ENCODE measurements at regions not wholly inside any gene's neighbourhood (a gene's known extent, or its start where the extent isn't known, plus 50 kb on each side); places are given as distances from the start of the nearest gene placed in this dataset.

GRCh38 chr13:33466262-33466661 is 180.7 kb upstream of the STARD13 start:
- Histone ChIP-seq H3K27ac (ENCODE audit: low read length) (no peak overlapping the region), H3K36me3 (ENCODE audit: control insufficient read depth in 2 of 2, extremely low read depth in 1 of 2, insufficient read depth in 1 of 2, low read length in 1 of 2) (no peaks in the 10 kb centered on the region), H3K9me3 (no peaks in the 10 kb centered on the region), H3K4me3 (ENCODE audit: control insufficient read depth in 1 of 2, extremely low read depth in 1 of 2, low read length in 1 of 2) (no peak overlapping the region), H3K4me1 (ENCODE audit: control insufficient read depth in 1 of 2, extremely low read depth in 1 of 2, insufficient read depth in 2 of 2, low read length in 2 of 2) (no peaks in the 10 kb centered on the region), H3K27me3 (replicated peaks in 1 of 2; ENCODE audit: control insufficient read depth in 2 of 2, extremely low read depth in 1 of 2, insufficient read depth in 2 of 2, low read length in 1 of 2) (no peaks in the 10 kb centered on the region)
- DNase-seq (no peak), ATAC-seq (replicated peaks in 1 of 4) (no peak)
- Mint-ChIP-seq H3K9me3 (peaks cover 0 to 3% (median 0%) of the 10 kb centered on the region in 3 donors), H3K36me3 (no peaks in the 10 kb centered on the region), H3K27me3 (peaks cover 6 to 8% of the 10 kb centered on the region in 2 donors), H3K27ac (no peak overlapping the region), H3K4me1 (no peaks in the 10 kb centered on the region), H3K4me3 (no peak overlapping the region)
- POLR2A ChIA-PET = no interaction called here
- WGBS (ENCODE audit: insufficient coverage) = no CpG with 5 or more reads among the region's 2 CpGs
- CTCF ChIA-PET = no interaction called here

- H3K36me3 ChIP-seq (ENCODE audit: control insufficient read depth in 2 of 2, extremely low read depth in 1 of 2, insufficient read depth in 1 of 2, low read length in 1 of 2) = no peaks in the 10 kb centered on the region
- H3K27ac ChIP-seq (ENCODE audit: low read length) = no peak overlapping the region
- ATAC-seq (replicated peaks in 1 of 4) = no peak
- Mint-ChIP-seq H3K4me1 (no peaks in the 10 kb centered on the region), H3K36me3 (no peaks in the 10 kb centered on the region), H3K27ac (no peak overlapping the region), H3K4me3 (no peak overlapping the region), H3K9me3 (peaks cover 0 to 3% (median 0%) of the 10 kb centered on the region in 3 donors), H3K27me3 (peaks cover 6 to 8% of the 10 kb centered on the region in 2 donors)
- CTCF ChIA-PET = no interaction called here
- H3K4me3 ChIP-seq (ENCODE audit: control insufficient read depth in 1 of 2, extremely low read depth in 1 of 2, low read length in 1 of 2) = no peak overlapping the region
- no peaks in the 10 kb centered on the region for H3K9me3 ChIP-seq
- H3K27me3 ChIP-seq (replicated peaks in 1 of 2; ENCODE audit: control insufficient read depth in 2 of 2, extremely low read depth in 1 of 2, insufficient read depth in 2 of 2, low read length in 1 of 2) = no peaks in the 10 kb centered on the region
- 50% methylated on average over 1 of the region's 3 CpGs for WGBS (ENCODE audit: insufficient coverage)
- no peaks in the 10 kb centered on the region for H3K4me1 ChIP-seq (ENCODE audit: control insufficient read depth in 1 of 2, extremely low read depth in 1 of 2, insufficient read depth in 2 of 2, low read length in 2 of 2)
- DNase-seq = no peak
- POLR2A ChIA-PET = no interaction called here
These were observed 182.0 kb upstream of the STARD13 start for GRCh38 chr13:33467556-33467955.

- CTCF ChIA-PET = no interaction called here
- POLR2A ChIA-PET = interaction anchor here in 1 of 2 donors (0.7 kb wide), 1 partner anchor 18 kb away, joined by 3 read pairs; no protein-coding TSS in a partner anchor
These were observed 185.6 kb upstream of the STARD13 start for GRCh38 chr13:33471204-33471603.

GRCh38 chr13:33472446-33472845 is 186.9 kb upstream of the STARD13 start:
- H3K27ac Mint-ChIP-seq = no peak overlapping the region
- no peaks in the 10 kb centered on the region for H3K36me3 Mint-ChIP-seq
- POLR2A ChIA-PET = no interaction called here
- ATAC-seq (replicated peaks in 1 of 4) (no peak), DNase-seq (no peak)
- Histone ChIP-seq H3K4me1 (ENCODE audit: control insufficient read depth in 1 of 2, extremely low read depth in 1 of 2, insufficient read depth in 2 of 2, low read length in 2 of 2) (no peaks in the 10 kb centered on the region), H3K27me3 (replicated peaks in 1 of 2; ENCODE audit: control insufficient read depth in 2 of 2, extremely low read depth in 1 of 2, insufficient read depth in 2 of 2, low read length in 1 of 2) (no peaks in the 10 kb centered on the region), H3K36me3 (ENCODE audit: control insufficient read depth in 2 of 2, extremely low read depth in 1 of 2, insufficient read depth in 1 of 2, low read length in 1 of 2) (no peaks in the 10 kb centered on the region), H3K9me3 (no peaks in the 10 kb centered on the region), H3K27ac (ENCODE audit: low read length) (no peak overlapping the region), H3K4me3 (ENCODE audit: control insufficient read depth in 1 of 2, extremely low read depth in 1 of 2, low read length in 1 of 2) (no peak overlapping the region)
- peaks cover 4 to 11% (median 10%) of the 10 kb centered on the region in 3 donors for H3K9me3 Mint-ChIP-seq
- peaks cover 3 to 8% of the 10 kb centered on the region in 2 donors for H3K27me3 Mint-ChIP-seq
- H3K4me3 Mint-ChIP-seq = no peak overlapping the region
- WGBS (ENCODE audit: insufficient coverage) = 60% methylated on average over 1 of the region's 3 CpGs
- CTCF ChIA-PET = no interaction called here
- no peaks in the 10 kb centered on the region for H3K4me1 Mint-ChIP-seq

More at GRCh38 chr13:33471204-33471603, 185.6 kb upstream of the STARD13 start:
- Mint-ChIP-seq H3K36me3 (no peaks in the 10 kb centered on the region), H3K27ac (no peak overlapping the region), H3K27me3 (peaks cover 3% of the 10 kb centered on the region in 2 donors), H3K4me1 (no peaks in the 10 kb centered on the region), H3K9me3 (peaks cover 3% of the 10 kb centered on the region in 3 donors), H3K4me3 (no peak overlapping the region)
- DNase-seq (no peak), ATAC-seq (replicated peaks in 1 of 4) (no peak)
- H3K4me1 ChIP-seq (ENCODE audit: control insufficient read depth in 1 of 2, extremely low read depth in 1 of 2, insufficient read depth in 2 of 2, low read length in 2 of 2) = no peaks in the 10 kb centered on the region
- H3K27ac ChIP-seq (ENCODE audit: low read length) = no peak overlapping the region
- H3K9me3 ChIP-seq = no peaks in the 10 kb centered on the region
- no peaks in the 10 kb centered on the region for H3K27me3 ChIP-seq (replicated peaks in 1 of 2; ENCODE audit: control insufficient read depth in 2 of 2, extremely low read depth in 1 of 2, insufficient read depth in 2 of 2, low read length in 1 of 2)
- H3K4me3 ChIP-seq (ENCODE audit: control insufficient read depth in 1 of 2, extremely low read depth in 1 of 2, low read length in 1 of 2) = no peak overlapping the region
- H3K36me3 ChIP-seq (ENCODE audit: control insufficient read depth in 2 of 2, extremely low read depth in 1 of 2, insufficient read depth in 1 of 2, low read length in 1 of 2) = no peaks in the 10 kb centered on the region

- ChIA-PET CTCF (no interaction called here), POLR2A (no interaction called here)
- no peak overlapping the region for H3K27ac Mint-ChIP-seq
- peaks cover 4% of the 10 kb centered on the region for H3K36me3 Mint-ChIP-seq
- H3K4me3 Mint-ChIP-seq = no peak overlapping the region
- no peak overlapping the region for H3K4me3 ChIP-seq (ENCODE audit: control insufficient read depth in 1 of 2, extremely low read depth in 1 of 2, low read length in 1 of 2)
- no peaks in the 10 kb centered on the region for H3K36me3 ChIP-seq (ENCODE audit: control insufficient read depth in 2 of 2, extremely low read depth in 1 of 2, insufficient read depth in 1 of 2, low read length in 1 of 2)
- no CpG with 5 or more reads among the region's 4 CpGs for WGBS (ENCODE audit: insufficient coverage)
- ATAC-seq (replicated peaks in 1 of 4) = no peak
- DNase-seq = no peak
- H3K9me3 Mint-ChIP-seq = peaks cover 8 to 18% (median 15%) of the 10 kb centered on the region in 3 donors
- H3K9me3 ChIP-seq = no peaks in the 10 kb centered on the region
- no peaks in the 10 kb centered on the region for H3K4me1 ChIP-seq (ENCODE audit: control insufficient read depth in 1 of 2, extremely low read depth in 1 of 2, insufficient read depth in 2 of 2, low read length in 2 of 2)
- no peaks in the 10 kb centered on the region for H3K27me3 ChIP-seq (replicated peaks in 1 of 2; ENCODE audit: control insufficient read depth in 2 of 2, extremely low read depth in 1 of 2, insufficient read depth in 2 of 2, low read length in 1 of 2)
- no peak overlapping the region for H3K27ac ChIP-seq (ENCODE audit: low read length)
- H3K4me1 Mint-ChIP-seq = no peaks in the 10 kb centered on the region
- peaks cover 19 to 22% of the 10 kb centered on the region in 2 donors for H3K27me3 Mint-ChIP-seq
These were observed 193.6 kb upstream of the STARD13 start for GRCh38 chr13:33479105-33479504.

GRCh38 chr13:33480561-33480960 is 195.0 kb upstream of the STARD13 start:
- H3K9me3 Mint-ChIP-seq = peaks cover 11 to 26% (median 21%) of the 10 kb centered on the region in 3 donors
- no peaks in the 10 kb centered on the region for H3K36me3 ChIP-seq (ENCODE audit: control insufficient read depth in 2 of 2, extremely low read depth in 1 of 2, insufficient read depth in 1 of 2, low read length in 1 of 2)
- H3K9me3 ChIP-seq = no peaks in the 10 kb centered on the region
- peaks cover 4% of the 10 kb centered on the region for H3K36me3 Mint-ChIP-seq
- H3K4me3 ChIP-seq (ENCODE audit: control insufficient read depth in 1 of 2, extremely low read depth in 1 of 2, low read length in 1 of 2) = no peak overlapping the region
- H3K4me1 Mint-ChIP-seq = no peaks in the 10 kb centered on the region
- H3K4me1 ChIP-seq (ENCODE audit: control insufficient read depth in 1 of 2, extremely low read depth in 1 of 2, insufficient read depth in 2 of 2, low read length in 2 of 2) = no peaks in the 10 kb centered on the region
- no peaks in the 10 kb centered on the region for H3K27me3 ChIP-seq (replicated peaks in 1 of 2; ENCODE audit: control insufficient read depth in 2 of 2, extremely low read depth in 1 of 2, insufficient read depth in 2 of 2, low read length in 1 of 2)
- ATAC-seq (replicated peaks in 1 of 4) (no peak), DNase-seq (no peak)
- H3K27me3 Mint-ChIP-seq = peaks cover 19 to 25% of the 10 kb centered on the region in 2 donors
- H3K27ac Mint-ChIP-seq = no peak overlapping the region
- ChIA-PET CTCF (no interaction called here), POLR2A (no interaction called here)
- no CpG with 5 or more reads among the region's 1 CpG for WGBS (ENCODE audit: insufficient coverage)
- no peak overlapping the region for H3K4me3 Mint-ChIP-seq
- no peak overlapping the region for H3K27ac ChIP-seq (ENCODE audit: low read length)

- POLR2A ChIA-PET = no interaction called here
- WGBS (ENCODE audit: insufficient coverage) = 80% methylated on average over 1 of the region's 3 CpGs
- peaks cover 19 to 28% of the 10 kb centered on the region in 2 donors for H3K27me3 Mint-ChIP-seq
These were observed 197.9 kb upstream of the STARD13 start for GRCh38 chr13:33483471-33483870.

More at GRCh38 chr13:33483471-33483870, 197.9 kb upstream of the STARD13 start:
- DNase-seq = no peak
- no peaks in the 10 kb centered on the region for H3K36me3 Mint-ChIP-seq
- CTCF ChIA-PET = no interaction called here
- H3K27me3 ChIP-seq (replicated peaks in 1 of 2; ENCODE audit: control insufficient read depth in 2 of 2, extremely low read depth in 1 of 2, insufficient read depth in 2 of 2, low read length in 1 of 2) = no peaks in the 10 kb centered on the region
- ATAC-seq (replicated peaks in 1 of 4) = no peak
- H3K27ac ChIP-seq (ENCODE audit: low read length) = no peak overlapping the region
- no peaks in the 10 kb centered on the region for H3K4me1 ChIP-seq (ENCODE audit: control insufficient read depth in 1 of 2, extremely low read depth in 1 of 2, insufficient read depth in 2 of 2, low read length in 2 of 2)
- H3K9me3 ChIP-seq = no peaks in the 10 kb centered on the region
- peaks cover 3 to 11% (median 7%) of the 10 kb centered on the region in 3 donors for H3K9me3 Mint-ChIP-seq
- no peak overlapping the region for H3K4me3 Mint-ChIP-seq
- no peaks in the 10 kb centered on the region for H3K36me3 ChIP-seq (ENCODE audit: control insufficient read depth in 2 of 2, extremely low read depth in 1 of 2, insufficient read depth in 1 of 2, low read length in 1 of 2)
- H3K4me1 Mint-ChIP-seq = peaks cover 0 to 3% (median 3%) of the 10 kb centered on the region in 3 donors
- H3K27ac Mint-ChIP-seq = no peak overlapping the region
- H3K4me3 ChIP-seq (ENCODE audit: control insufficient read depth in 1 of 2, extremely low read depth in 1 of 2, low read length in 1 of 2) = no peak overlapping the region

Measured in T-cell (primary cell).